GM12878 (cell line): ENCODE measurements at regions not wholly inside any gene's neighbourhood (a gene's known extent, or its start where the extent isn't known, plus 50 kb on each side); places are given as distances from the start of the nearest gene placed in this dataset.

ENCODE experiments used
- ATAC-seq: fragments of 200-7000 bp; cut with Tn5 transposase; 3 replicates; pipeline ENCODE4 v1.9.1; 2020; ENCODE audit warnings: mild to moderate bottlenecking, moderate library complexity
- BruUV-seq: library from RNA; stranded (reverse); fragments of 400-500 nt; replicated peaks from 2 replicates; lab custom pipeline; 2021; lab: Mats Ljungman, UMichigan
- CTCF ChIA-PET: fragments of 300-600 bp; sonication (Branson Sonifier 250); formaldehyde crosslinking; extraction: SDS; loops from one replicate; lab custom pipeline; 2021; ENCODE audit warnings: inconsistent platforms; lab: Yijun Ruan, JAX
- POLR2A ChIA-PET: fragments of 350-600 bp; formaldehyde crosslinking; extraction: SDS; loops from one replicate; lab custom pipeline; 2021; ENCODE audit warnings: inconsistent platforms; lab: Charles Lee
- RAD21 ChIA-PET: fragments of 300-600 bp; sonication (Branson Sonifier 250); formaldehyde crosslinking; loops from one replicate; lab custom pipeline; 2023; ENCODE audit warnings: antibody characterized with exemption; ENCODE audit not compliant: unreplicated experiment; lab: Charles Lee
- SMC1A ChIA-PET: fragments of 300-600 bp; sonication (Branson Sonifier 250); formaldehyde crosslinking; loops from one replicate; lab custom pipeline; 2023; ENCODE audit not compliant: unreplicated experiment, uncharacterized antibody; lab: Charles Lee
- DNase-seq: peaks from one replicate; pipeline ENCODE4 v3.0.0-alpha.2; 2011; ENCODE audit warnings: low read depth, low spot score
- FAIRE-seq: peaks from 3 replicates; lab custom pipeline; 2011; peaks lifted over from hg19 to GRCh38; lab: Jason Lieb, UNC
- H2AFZ ChIP-seq: 2 replicates; pipeline ENCODE4 v1.6.0; 2011; ENCODE audit warnings: low read depth, low read length, control low read depth; ENCODE audit not compliant: control insufficient read depth
- H3K27ac ChIP-seq: 2 replicates; pipeline ENCODE4 v1.5.1; 2011; ENCODE audit warnings: control low read depth; ENCODE audit not compliant: control insufficient read depth, insufficient read depth
- H3K27me3 ChIP-seq, 2 experiments: replicated peaks in 1 of 2; 2 replicates each; pipeline versions ENCODE4 v1.6.0 to v1.6.1; 2011; ENCODE audit warnings: low read length in 1 of 2; ENCODE audit not compliant: control insufficient read depth in 2 of 2, insufficient read depth in 2 of 2
- H3K36me3 ChIP-seq, 2 experiments: 2 replicates each; pipeline ENCODE4 v1.5.1; 2011; ENCODE audit warnings: low read length in 1 of 2; ENCODE audit not compliant: control insufficient read depth in 2 of 2, insufficient read depth in 2 of 2
- H3K4me1 ChIP-seq: 2 replicates; pipeline ENCODE4 v1.6.1; 2011; ENCODE audit warnings: mild to moderate bottlenecking, low read length, moderate library complexity, mixed read lengths; ENCODE audit not compliant: control insufficient read depth, insufficient read depth
- H3K4me2 ChIP-seq: 2 replicates; pipeline ENCODE4 v1.6.0; 2011; ENCODE audit warnings: control low read depth; ENCODE audit not compliant: control insufficient read depth, insufficient read depth
- H3K4me3 ChIP-seq: fragments of 200-600 bp; sonication (generic); 2 replicates; pipeline ENCODE4 v1.5.1; 2016
- H3K79me2 ChIP-seq: 2 replicates; pipeline ENCODE4 v1.6.0; 2011; ENCODE audit warnings: low read length; ENCODE audit not compliant: control insufficient read depth, insufficient read depth
- H3K9ac ChIP-seq: 2 replicates; pipeline ENCODE4 v1.8.0; 2011; ENCODE audit warnings: low read length, control low read depth, mixed read lengths; ENCODE audit not compliant: control insufficient read depth, insufficient read depth
- H3K9me3 ChIP-seq: replicated peaks from 3 replicates; pipeline ENCODE4 v1.5.1; 2011; ENCODE audit warnings: mild to moderate bottlenecking, low read length; ENCODE audit not compliant: control insufficient read depth, insufficient read depth
- H4K20me1 ChIP-seq: 2 replicates; pipeline ENCODE4 v1.6.0; 2011; ENCODE audit not compliant: control insufficient read depth, insufficient read depth
- CTCF ChIP-seq, 3 experiments: IDR thresholded peaks in 2 of 3; conservative IDR thresholded peaks in 1 of 3; 2 replicates each; pipeline ENCODE4 v1.5.1; 2011; ENCODE audit warnings: low read depth in 3 of 3, low read length in 3 of 3, mild to moderate bottlenecking in 3 of 3, control low read depth in 2 of 3, moderate library complexity in 2 of 3, inconsistent platforms in 1 of 3, mixed read lengths in 1 of 3; ENCODE audit not compliant: control insufficient read depth in 2 of 3, insufficient read depth in 1 of 3; ENCODE audit errors: extremely low read depth in 1 of 3
- KAT2A ChIP-seq: conservative IDR thresholded peaks from 2 replicates; pipeline ENCODE4 v1.6.1; 2011; ENCODE audit warnings: low read depth, low read length; ENCODE audit not compliant: control insufficient read depth
- RAD21 ChIP-seq: IDR thresholded peaks from 2 replicates; pipeline ENCODE4 v1.6.1; 2011; ENCODE audit warnings: mild to moderate bottlenecking, low read depth, low read length, moderate library complexity; ENCODE audit not compliant: insufficient read depth
- SMAD5 ChIP-seq: IDR thresholded peaks from 2 replicates; pipeline ENCODE4 v1.6.1; 2016; ENCODE audit warnings: antibody characterized with exemption, low read depth
- SMC3 ChIP-seq: IDR thresholded peaks from 2 replicates; pipeline ENCODE4 v1.6.1; 2011; ENCODE audit warnings: low read length, improper control_type of control experiment, borderline replicate concordance
- WGBS: methylation state at CpG from one replicate; pipeline ENCODE4 v1.1.6; 2016; ENCODE audit warnings: low lambda C conversion rate; ENCODE audit not compliant: insufficient replicate concordance, insufficient coverage; ENCODE audit errors: missing lambda C conversion rate; 5-methylcytosine and 5-hydroxymethylcytosine counted together
- in situ Hi-C: fragments of 300-500 bp; cut with MboI; formaldehyde crosslinking; loops from 9 replicates; pipeline ENCODE4 v1.14.3; 2018; ENCODE audit warnings: mixed read lengths
- intact Hi-C: fragments of 100-400 bp; cut with micrococcal nuclease; formaldehyde crosslinking; loops from one replicate; pipeline ENCODE4 v1.14.2; 2022; ENCODE audit not compliant: unreplicated experiment

- DNase-seq: peak; percentile 12
- ChIA-PET POLR2A (interaction anchor here (1.0 kb wide), 1 partner anchor 488 kb away, joined by 3 read pairs; no protein-coding TSS in a partner anchor), RAD21 (interaction anchor here (0.9 to 2.4 kb wide), 8 partner anchors 487 to 960 kb away, joined by 3 to 8 read pairs (median 4); partner anchors contain the start of gene ST8SIA4), CTCF (interaction anchor here (0.7 to 3.3 kb wide), 29 partner anchors 9 to 1020 kb away, joined by 3 to 26 read pairs (median 3); no protein-coding TSS in a partner anchor), SMC1A (interaction anchor here (0.7 to 2.5 kb wide), 12 partner anchors 10 to 1114 kb away, joined by 3 to 12 read pairs (median 4); no protein-coding TSS in a partner anchor)
- Histone ChIP-seq H3K9me3 (no peaks in the 10 kb centered on the region), H3K4me3 (no peak overlapping the region), H3K9ac (no peak overlapping the region), H3K27ac (no peak overlapping the region), H3K79me2 (no peaks in the 10 kb centered on the region), H3K4me2 (no peak overlapping the region), H3K4me1 (no peaks in the 10 kb centered on the region), H2AFZ (no peak overlapping the region), H4K20me1 (no peaks in the 10 kb centered on the region), H3K36me3 (no peaks in the 10 kb centered on the region), H3K27me3 (no peaks in the 10 kb centered on the region)
- in situ Hi-C loops (loop anchor here (25.0 kb wide), 2 partner anchors 778 to 953 kb away; no protein-coding TSS in a partner anchor), intact Hi-C loops (loop anchor here (1.0 to 5.0 kb wide), 5 partner anchors 488 to 960 kb away; partner anchors contain the start of gene ST8SIA4)
- TF ChIP-seq SMAD5: no peak
- peak; percentile 63; the same call in 1 of the 2 replicates for TF ChIP-seq SMC3
- peak; percentile 42 to 67 (median 58); a peak in 5 of 6 replicates for TF ChIP-seq CTCF (IDR thresholded peaks at IDR 0.05 in 2 of 3, conservative IDR thresholded peaks at IDR 0.05 in 1 of 3; ENCODE audit: control insufficient read depth in 2 of 3, extremely low read depth in 1 of 3, insufficient read depth in 1 of 3, low read depth in 3 of 3, low read length in 3 of 3)
- TF ChIP-seq RAD21: peak; percentile 68
- TF ChIP-seq KAT2A: no peak
- FAIRE-seq: peak; percentile 83
- no TSS peak for BruUV-seq
- 1% methylated on average over 4 of the region's 4 CpGs for WGBS
- peak; percentile 57 for ATAC-seq
These were observed 487.2 kb upstream of the ST8SIA4 start for GRCh38 chr5:101390151-101390908.
